Sigmoid colon (tissue), 4 donors: ENCODE measurements at regions not wholly inside any gene's neighbourhood (a gene's known extent, or its start where the extent isn't known, plus 50 kb on each side); places are given as distances from the start of the nearest gene placed in this dataset.

Source experiments
- CTCF ChIP-seq, 4 experiments: fragments of 450-650 bp in 3 of 4; fragments of 200-600 bp in 1 of 4; IDR thresholded peaks; one replicate each; pipeline ENCODE4 v1.5.1; 2016 to 2019; ENCODE audit warnings: antibody characterized with exemption in 4 of 4, mild to moderate bottlenecking in 3 of 4, moderate library complexity in 2 of 4
- EP300 ChIP-seq, 4 donors: sonication (generic); formaldehyde crosslinking; IDR thresholded peaks; one replicate each; pipeline ENCODE4 v1.6.1; 2017; ENCODE audit warnings: antibody characterized with exemption in 4 of 4
- POLR2A ChIP-seq, 2 donors: fragments of 450-650 bp; IDR thresholded peaks; one replicate each; pipeline ENCODE4 v1.6.1; 2016; ENCODE audit warnings: antibody characterized with exemption in 2 of 2, mild to moderate bottlenecking in 2 of 2, moderate library complexity in 2 of 2
- POLR2AphosphoS5 ChIP-seq, 4 donors: sonication (generic); formaldehyde crosslinking; IDR thresholded peaks; one replicate each; pipeline ENCODE4 v1.6.1; 2017; ENCODE audit warnings: antibody characterized with exemption in 4 of 4

- TF ChIP-seq POLR2A (IDR thresholded peaks at IDR 0.05) (no peak), CTCF (IDR thresholded peaks at IDR 0.05) (no peak), EP300 (IDR thresholded peaks at IDR 0.05) (no peak), POLR2AphosphoS5 (IDR thresholded peaks at IDR 0.05) (no peak)
Observed at GRCh38 chr7:117979954-117980497, 106.8 kb upstream of the CTTNBP2 start.
